HG03196 (cell line): ENCODE measurements at regions not wholly inside any gene's neighbourhood (a gene's known extent, or its start where the extent isn't known, plus 50 kb on each side); places are given as distances from the start of the nearest gene placed in this dataset.

Experiments
- ATAC-seq: cut with Tn5 transposase; IDR thresholded peaks from one replicate; pipeline ENCODE4 v1.9.1; 2021; ENCODE audit not compliant: unreplicated experiment

GRCh38 chr2:59000796-59001195 is 759.7 kb upstream of the FANCL start:
- no peak for ATAC-seq

- no peak for ATAC-seq
These were observed 751.1 kb upstream of the FANCL start for GRCh38 chr2:58992062-58992706.

GRCh38 chr2:58991357-58991756 is 750.2 kb upstream of the FANCL start:
- no peak for ATAC-seq

- no peak for ATAC-seq
These were observed 744.4 kb upstream of the FANCL start for GRCh38 chr2:58985541-58985940.

- ATAC-seq: no peak
These were observed 743.6 kb upstream of the FANCL start for GRCh38 chr2:58984731-58985130.

GRCh38 chr2:58983111-58983510 is 742.0 kb upstream of the FANCL start:
- ATAC-seq: no peak

- ATAC-seq: no peak
These were observed 740.1 kb upstream of the FANCL start for GRCh38 chr2:58981237-58981636.

- ATAC-seq: no peak
These were observed 735.4 kb upstream of the FANCL start for GRCh38 chr2:58976375-58977071.

GRCh38 chr2:58974881-58975280 is 733.8 kb upstream of the FANCL start:
- ATAC-seq: no peak

- ATAC-seq: no peak
These were observed 733.3 kb upstream of the FANCL start for GRCh38 chr2:58974426-58974825.

GRCh38 chr2:58973811-58974281 is 732.7 kb upstream of the FANCL start:
- ATAC-seq: no peak

- ATAC-seq: no peak
These were observed 731.6 kb upstream of the FANCL start for GRCh38 chr2:58972737-58973136.

GRCh38 chr2:58971511-58972360 is 730.6 kb upstream of the FANCL start:
- ATAC-seq: no peak

GRCh38 chr2:58970365-58970764 is 729.2 kb upstream of the FANCL start:
- no peak for ATAC-seq

- ATAC-seq: no peak
These were observed 727.8 kb upstream of the FANCL start for GRCh38 chr2:58968885-58969284.

- ATAC-seq: no peak
These were observed 726.6 kb upstream of the FANCL start for GRCh38 chr2:58967736-58968135.

- no peak for ATAC-seq
These were observed 724.5 kb upstream of the FANCL start for GRCh38 chr2:58965602-58966001.

- no peak for ATAC-seq
These were observed 718.9 kb upstream of the FANCL start for GRCh38 chr2:58959996-58960395.

- ATAC-seq: no peak
These were observed 716.2 kb upstream of the FANCL start for GRCh38 chr2:58957188-58957840.

GRCh38 chr2:58954880-58955385 is 713.8 kb upstream of the FANCL start:
- ATAC-seq: no peak

- no peak for ATAC-seq
These were observed 710.6 kb upstream of the FANCL start for GRCh38 chr2:58951722-58952121.
